ENCODE measurements at regions not wholly inside any gene's neighbourhood (a gene's known extent, or its start where the extent isn't known, plus 50 kb on each side); places are given as distances from the start of the nearest gene placed in this dataset.

DNA sequence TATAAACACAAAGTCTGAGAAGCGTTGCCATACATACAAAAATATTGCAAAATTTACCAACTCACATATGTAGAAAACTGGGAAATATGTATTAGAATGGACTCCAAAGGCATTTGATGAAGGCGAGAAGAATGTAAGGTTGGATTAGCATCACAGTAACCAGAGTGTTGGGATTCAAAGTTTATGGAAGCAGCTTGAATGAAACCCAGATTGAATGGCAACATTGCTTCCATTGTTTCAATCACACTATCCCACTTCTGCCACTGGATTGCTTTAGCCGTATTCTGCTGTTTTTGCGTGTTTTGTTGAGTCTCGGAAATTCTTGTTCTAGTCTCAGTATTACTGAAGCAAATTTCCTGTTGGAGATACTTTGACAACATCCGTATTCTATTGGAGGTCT lies 609.0 kb upstream of the LRATD1 start:
- intact Hi-C loops (cut with DNase I; ENCODE audit: low total_unique reads) (no loop called here), in situ Hi-C loops (cut with MboI; ENCODE audit: low pct_ligation_motif_present in 1 of 4, low pct_unique_long_range_greater_than_20kb in 1 of 4, low sequenced_read_pairs in 3 of 4) (no loop called here)
- H3K27ac ChIP-seq, result no peak overlapping the region
- TF ChIP-seq EP300 (IDR thresholded peaks at IDR 0.05; ENCODE audit: low read depth) (no peak), POLR2AphosphoS5 (IDR thresholded peaks at IDR 0.05) (no peak), POLR2A (IDR thresholded peaks at IDR 0.05) (no peak)
- TF ChIP-seq, protein P1, sequence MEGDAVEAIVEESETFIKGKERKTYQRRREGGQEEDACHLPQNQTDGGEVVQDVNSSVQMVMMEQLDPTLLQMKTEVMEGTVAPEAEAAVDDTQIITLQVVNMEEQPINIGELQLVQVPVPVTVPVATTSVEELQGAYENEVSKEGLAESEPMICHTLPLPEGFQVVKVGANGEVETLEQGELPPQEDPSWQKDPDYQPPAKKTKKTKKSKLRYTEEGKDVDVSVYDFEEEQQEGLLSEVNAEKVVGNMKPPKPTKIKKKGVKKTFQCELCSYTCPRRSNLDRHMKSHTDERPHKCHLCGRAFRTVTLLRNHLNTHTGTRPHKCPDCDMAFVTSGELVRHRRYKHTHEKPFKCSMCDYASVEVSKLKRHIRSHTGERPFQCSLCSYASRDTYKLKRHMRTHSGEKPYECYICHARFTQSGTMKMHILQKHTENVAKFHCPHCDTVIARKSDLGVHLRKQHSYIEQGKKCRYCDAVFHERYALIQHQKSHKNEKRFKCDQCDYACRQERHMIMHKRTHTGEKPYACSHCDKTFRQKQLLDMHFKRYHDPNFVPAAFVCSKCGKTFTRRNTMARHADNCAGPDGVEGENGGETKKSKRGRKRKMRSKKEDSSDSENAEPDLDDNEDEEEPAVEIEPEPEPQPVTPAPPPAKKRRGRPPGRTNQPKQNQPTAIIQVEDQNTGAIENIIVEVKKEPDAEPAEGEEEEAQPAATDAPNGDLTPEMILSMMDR (IDR thresholded peaks at IDR 0.05), result no peak
- no peak for DNase-seq
- H3K4me3 ChIP-seq, result no peak overlapping the region
- H3K4me1 ChIP-seq, result no peaks in the 10 kb centered on the region
- no peaks in the 10 kb centered on the region for H3K9me3 ChIP-seq
- no peaks in the 10 kb centered on the region for H3K27me3 ChIP-seq
- WGBS, 2 donors (ENCODE audit: low coverage in 1 of 2), result 91 to 94% methylated on average over 6 of the region's 6 CpGs
- H3K36me3 ChIP-seq, result no peaks in the 10 kb centered on the region

GRCh38 chr2:14039134-14039533 lies 593.4 kb upstream of the LRATD1 start:
- no peaks in the 10 kb centered on the region for H3K36me3 ChIP-seq
- TF ChIP-seq, protein P1 (IDR thresholded peaks at IDR 0.05), result no peak
- TF ChIP-seq EP300 (IDR thresholded peaks at IDR 0.05; ENCODE audit: low read depth), result no peak
- no peak for TF ChIP-seq POLR2AphosphoS5 (IDR thresholded peaks at IDR 0.05)
- TF ChIP-seq POLR2A (IDR thresholded peaks at IDR 0.05), result no peak
- no peak overlapping the region for H3K27ac ChIP-seq
- intact Hi-C loops (cut with DNase I; ENCODE audit: low total_unique reads) (loop anchor here (10.0 kb wide), 1 partner anchor 1666 kb away; no protein-coding TSS in a partner anchor), in situ Hi-C loops (cut with MboI; ENCODE audit: low pct_ligation_motif_present in 1 of 4, low pct_unique_long_range_greater_than_20kb in 1 of 4, low sequenced_read_pairs in 3 of 4) (no loop called here)
- 50 to 58% methylated on average over 2 of the region's 2 CpGs for WGBS, 2 donors (ENCODE audit: low coverage in 1 of 2)
- no peak overlapping the region for H3K4me3 ChIP-seq
- H3K9me3 ChIP-seq, result no peaks in the 10 kb centered on the region
- H3K27me3 ChIP-seq, result no peaks in the 10 kb centered on the region
- H3K4me1 ChIP-seq, result no peaks in the 10 kb centered on the region
- no peak for DNase-seq

DNA sequence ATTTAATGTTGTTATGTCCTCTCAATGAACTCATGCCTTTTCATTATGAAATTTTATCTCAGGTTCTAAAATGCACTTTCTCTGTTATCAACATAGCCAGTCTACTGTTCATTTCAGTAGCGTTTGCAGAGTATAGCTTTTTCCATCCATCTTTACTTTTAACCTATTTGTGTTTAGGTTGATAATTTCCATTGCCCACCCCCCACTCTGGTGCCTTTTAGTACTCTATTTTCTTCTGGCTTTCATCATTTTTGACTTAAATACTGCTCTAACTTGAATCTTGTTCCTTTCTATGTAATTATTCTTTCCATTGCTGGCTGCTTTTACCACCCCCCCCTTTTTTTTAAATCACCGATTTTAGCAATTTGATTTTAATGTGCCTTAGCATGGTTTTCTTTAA lies 585.0 kb upstream of the LRATD1 start:
- no peaks in the 10 kb centered on the region for H3K4me1 ChIP-seq
- DNase-seq, result no peak
- 86 to 90% methylated on average over 2 of the region's 2 CpGs for WGBS, 2 donors (ENCODE audit: low coverage in 1 of 2)
- in situ Hi-C loops (cut with MboI; ENCODE audit: low pct_ligation_motif_present in 1 of 4, low pct_unique_long_range_greater_than_20kb in 1 of 4, low sequenced_read_pairs in 3 of 4) (no loop called here), intact Hi-C loops (cut with DNase I; ENCODE audit: low total_unique reads) (no loop called here)
- H3K36me3 ChIP-seq, result no peaks in the 10 kb centered on the region
- H3K9me3 ChIP-seq, result no peaks in the 10 kb centered on the region
- no peak overlapping the region for H3K27ac ChIP-seq
- TF ChIP-seq, protein P1 (IDR thresholded peaks at IDR 0.05), result no peak
- no peak for TF ChIP-seq POLR2AphosphoS5 (IDR thresholded peaks at IDR 0.05)
- TF ChIP-seq POLR2A (IDR thresholded peaks at IDR 0.05), result no peak
- TF ChIP-seq EP300 (IDR thresholded peaks at IDR 0.05; ENCODE audit: low read depth), result no peak
- no peak overlapping the region for H3K4me3 ChIP-seq
- no peaks in the 10 kb centered on the region for H3K27me3 ChIP-seq

GRCh38 chr2:14051401-14051800 lies 581.1 kb upstream of the LRATD1 start:
- in situ Hi-C loops (cut with MboI; ENCODE audit: low pct_ligation_motif_present in 1 of 4, low pct_unique_long_range_greater_than_20kb in 1 of 4, low sequenced_read_pairs in 3 of 4), result no loop called here
- Histone ChIP-seq H3K27ac (no peak overlapping the region), H3K9me3 (no peaks in the 10 kb centered on the region), H3K4me3 (no peak overlapping the region), H3K4me1 (no peaks in the 10 kb centered on the region), H3K27me3 (no peaks in the 10 kb centered on the region), H3K36me3 (no peaks in the 10 kb centered on the region)
- intact Hi-C loops (cut with DNase I; ENCODE audit: low total_unique reads), result no loop called here
- 78 to 83% methylated on average over 2 of the region's 2 CpGs for WGBS, 2 donors (ENCODE audit: low coverage in 1 of 2)
- DNase-seq, result no peak
- TF ChIP-seq POLR2A (IDR thresholded peaks at IDR 0.05) (no peak), POLR2AphosphoS5 (IDR thresholded peaks at IDR 0.05) (no peak)

GRCh38 chr2:14053105-14053504 lies 579.4 kb upstream of the LRATD1 start:
- H3K4me1 ChIP-seq, result no peaks in the 10 kb centered on the region
- TF ChIP-seq, protein P1 (IDR thresholded peaks at IDR 0.05), result no peak
- TF ChIP-seq POLR2AphosphoS5 (IDR thresholded peaks at IDR 0.05) (no peak), POLR2A (IDR thresholded peaks at IDR 0.05) (no peak), EP300 (IDR thresholded peaks at IDR 0.05; ENCODE audit: low read depth) (no peak)
- H3K4me3 ChIP-seq, result no peak overlapping the region
- no peak for DNase-seq
- no peaks in the 10 kb centered on the region for H3K36me3 ChIP-seq
- in situ Hi-C loops (cut with MboI; ENCODE audit: low pct_ligation_motif_present in 1 of 4, low pct_unique_long_range_greater_than_20kb in 1 of 4, low sequenced_read_pairs in 3 of 4) (no loop called here), intact Hi-C loops (cut with DNase I; ENCODE audit: low total_unique reads) (no loop called here)
- no peaks in the 10 kb centered on the region for H3K9me3 ChIP-seq
- 88 to 90% methylated on average over 4 of the region's 4 CpGs for WGBS, 2 donors (ENCODE audit: low coverage in 1 of 2)
- no peaks in the 10 kb centered on the region for H3K27me3 ChIP-seq
- H3K27ac ChIP-seq, result no peak overlapping the region
